ENCODE measurements at regions not wholly inside any gene's neighbourhood (a gene's known extent, or its start where the extent isn't known, plus 50 kb on each side); places are given as distances from the start of the nearest gene placed in this dataset.

DNA sequence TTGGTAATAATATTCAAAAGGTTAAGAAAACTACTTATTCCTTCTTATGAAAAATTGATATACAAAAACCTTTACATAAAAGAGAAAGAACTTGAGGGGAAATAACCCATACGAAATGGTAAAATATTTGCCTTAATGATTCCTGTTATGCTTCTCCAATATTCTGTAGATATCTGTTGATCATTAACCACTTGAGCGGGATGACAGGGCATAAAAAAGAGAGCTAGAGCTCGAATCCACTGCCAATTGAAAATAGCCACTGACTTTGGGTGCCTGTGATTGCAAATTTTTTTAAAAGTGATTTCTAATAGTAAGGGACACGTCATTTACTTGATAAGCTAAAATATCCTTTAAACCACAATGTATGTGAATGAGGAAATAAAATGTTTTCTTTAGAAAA, 188.1 kb downstream of the MOXD1 start:
- Mint-ChIP-seq H3K27ac (ENCODE audit: unreplicated experiment) (no peak overlapping the region), H3K4me1 (ENCODE audit: unreplicated experiment) (peaks cover 2% of the 10 kb centered on the region), H3K36me3 (ENCODE audit: unreplicated experiment) (no peaks in the 10 kb centered on the region), H3K27me3 (ENCODE audit: unreplicated experiment) (no peaks in the 10 kb centered on the region), H3K4me3 (ENCODE audit: unreplicated experiment) (no peak overlapping the region), H3K9me3 (ENCODE audit: unreplicated experiment) (no peaks in the 10 kb centered on the region)
- no peak for DNase-seq (ENCODE audit: extremely low spot score, unreplicated experiment)
- TF ChIP-seq, protein P1, sequence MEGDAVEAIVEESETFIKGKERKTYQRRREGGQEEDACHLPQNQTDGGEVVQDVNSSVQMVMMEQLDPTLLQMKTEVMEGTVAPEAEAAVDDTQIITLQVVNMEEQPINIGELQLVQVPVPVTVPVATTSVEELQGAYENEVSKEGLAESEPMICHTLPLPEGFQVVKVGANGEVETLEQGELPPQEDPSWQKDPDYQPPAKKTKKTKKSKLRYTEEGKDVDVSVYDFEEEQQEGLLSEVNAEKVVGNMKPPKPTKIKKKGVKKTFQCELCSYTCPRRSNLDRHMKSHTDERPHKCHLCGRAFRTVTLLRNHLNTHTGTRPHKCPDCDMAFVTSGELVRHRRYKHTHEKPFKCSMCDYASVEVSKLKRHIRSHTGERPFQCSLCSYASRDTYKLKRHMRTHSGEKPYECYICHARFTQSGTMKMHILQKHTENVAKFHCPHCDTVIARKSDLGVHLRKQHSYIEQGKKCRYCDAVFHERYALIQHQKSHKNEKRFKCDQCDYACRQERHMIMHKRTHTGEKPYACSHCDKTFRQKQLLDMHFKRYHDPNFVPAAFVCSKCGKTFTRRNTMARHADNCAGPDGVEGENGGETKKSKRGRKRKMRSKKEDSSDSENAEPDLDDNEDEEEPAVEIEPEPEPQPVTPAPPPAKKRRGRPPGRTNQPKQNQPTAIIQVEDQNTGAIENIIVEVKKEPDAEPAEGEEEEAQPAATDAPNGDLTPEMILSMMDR (IDR thresholded peaks at IDR 0.05) = no peak

DNA sequence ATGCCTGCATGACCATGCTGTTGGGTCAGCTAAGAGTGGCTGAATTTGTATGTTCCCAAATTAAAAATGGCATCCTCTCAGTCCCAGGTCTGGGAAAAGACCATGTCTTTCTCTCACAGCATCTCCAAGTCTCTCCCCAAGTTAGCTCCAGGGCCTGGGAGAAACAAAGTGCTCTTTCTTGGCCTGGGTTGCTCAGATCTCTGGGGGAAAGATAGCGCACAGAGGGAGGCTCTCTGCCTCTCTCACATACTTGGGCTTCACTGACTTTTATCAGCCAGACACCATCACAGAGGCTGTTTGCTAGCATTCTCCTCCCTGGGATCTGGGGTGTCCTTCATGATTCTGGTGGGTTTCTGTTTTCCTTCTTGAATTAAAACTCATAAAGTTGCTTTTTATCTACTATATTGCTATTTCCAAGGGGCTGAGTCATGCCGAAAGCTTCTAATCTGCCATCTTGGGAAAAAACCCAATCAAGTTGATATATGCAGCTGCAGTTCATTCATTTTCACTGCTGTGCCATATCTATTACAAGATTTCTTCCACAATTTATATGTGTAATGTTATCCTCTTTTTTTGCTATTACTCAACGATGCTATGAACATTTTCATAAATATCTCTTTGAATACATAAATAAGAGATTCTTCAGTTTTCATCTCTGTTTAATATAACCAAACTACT, 190.2 kb downstream of the MOXD1 start:
- Mint-ChIP-seq H3K4me1 (ENCODE audit: unreplicated experiment) (no peaks in the 10 kb centered on the region), H3K27ac (ENCODE audit: unreplicated experiment) (no peak overlapping the region), H3K4me3 (ENCODE audit: unreplicated experiment) (no peak overlapping the region), H3K9me3 (ENCODE audit: unreplicated experiment) (no peaks in the 10 kb centered on the region), H3K36me3 (ENCODE audit: unreplicated experiment) (no peaks in the 10 kb centered on the region), H3K27me3 (ENCODE audit: unreplicated experiment) (no peaks in the 10 kb centered on the region)
- TF ChIP-seq, protein P1 (IDR thresholded peaks at IDR 0.05) = no peak
- no peak for DNase-seq (ENCODE audit: extremely low spot score, unreplicated experiment)

DNA sequence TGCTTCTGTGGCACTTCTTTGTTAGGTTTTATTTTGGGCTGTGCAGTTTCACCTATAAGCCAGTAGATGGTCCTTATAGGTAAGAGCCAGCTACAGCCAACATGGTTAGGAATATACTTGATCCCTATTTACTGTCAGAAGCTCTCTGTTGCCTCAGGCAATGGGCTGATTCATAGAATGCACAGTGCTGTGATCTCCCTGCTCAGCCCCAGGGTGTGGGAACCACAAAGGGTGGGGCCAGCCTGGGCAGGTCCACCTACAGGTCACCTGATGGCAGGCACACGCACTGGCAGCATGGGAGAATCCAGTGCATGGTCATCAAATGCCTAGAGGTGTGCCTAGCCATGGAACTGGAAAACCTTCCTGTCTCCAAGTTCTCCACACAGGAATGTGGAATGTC, 191.9 kb downstream of the MOXD1 start:
- TF ChIP-seq, protein P1 (IDR thresholded peaks at IDR 0.05) = no peak
- Mint-ChIP-seq H3K9me3 (ENCODE audit: unreplicated experiment) (no peaks in the 10 kb centered on the region), H3K27ac (ENCODE audit: unreplicated experiment) (no peak overlapping the region), H3K4me3 (ENCODE audit: unreplicated experiment) (no peak overlapping the region), H3K27me3 (ENCODE audit: unreplicated experiment) (no peaks in the 10 kb centered on the region), H3K36me3 (ENCODE audit: unreplicated experiment) (no peaks in the 10 kb centered on the region), H3K4me1 (ENCODE audit: unreplicated experiment) (peaks cover 6% of the 10 kb centered on the region)
- no peak for DNase-seq (ENCODE audit: extremely low spot score, unreplicated experiment)

DNA sequence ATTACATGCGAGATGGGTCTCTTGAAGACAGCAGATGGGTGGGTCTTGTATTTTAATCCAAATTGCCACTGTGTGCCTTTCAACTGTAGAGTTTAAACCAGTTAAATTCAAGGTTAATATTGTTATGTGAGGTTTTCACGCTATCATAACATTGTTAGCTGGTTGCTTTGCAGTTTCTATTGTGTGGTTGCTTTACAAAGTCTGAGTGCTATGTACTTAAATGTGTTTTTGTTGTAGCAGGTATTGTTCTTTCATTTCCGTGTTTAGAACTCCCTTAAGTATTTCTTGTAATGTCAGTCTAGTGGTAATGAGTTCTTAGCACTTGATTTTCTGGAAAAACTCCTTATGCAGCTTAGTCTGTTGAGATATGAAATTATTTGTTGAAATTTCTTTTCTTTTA, 193.3 kb downstream of the MOXD1 start:
- Mint-ChIP-seq H3K27me3 (ENCODE audit: unreplicated experiment) (no peaks in the 10 kb centered on the region), H3K9me3 (ENCODE audit: unreplicated experiment) (no peaks in the 10 kb centered on the region), H3K36me3 (ENCODE audit: unreplicated experiment) (no peaks in the 10 kb centered on the region), H3K4me3 (ENCODE audit: unreplicated experiment) (no peak overlapping the region), H3K4me1 (ENCODE audit: unreplicated experiment) (peaks cover 14% of the 10 kb centered on the region), H3K27ac (ENCODE audit: unreplicated experiment) (no peak overlapping the region)
- DNase-seq (ENCODE audit: extremely low spot score, unreplicated experiment) = no peak
- TF ChIP-seq, protein P1 (IDR thresholded peaks at IDR 0.05) = no peak

DNA sequence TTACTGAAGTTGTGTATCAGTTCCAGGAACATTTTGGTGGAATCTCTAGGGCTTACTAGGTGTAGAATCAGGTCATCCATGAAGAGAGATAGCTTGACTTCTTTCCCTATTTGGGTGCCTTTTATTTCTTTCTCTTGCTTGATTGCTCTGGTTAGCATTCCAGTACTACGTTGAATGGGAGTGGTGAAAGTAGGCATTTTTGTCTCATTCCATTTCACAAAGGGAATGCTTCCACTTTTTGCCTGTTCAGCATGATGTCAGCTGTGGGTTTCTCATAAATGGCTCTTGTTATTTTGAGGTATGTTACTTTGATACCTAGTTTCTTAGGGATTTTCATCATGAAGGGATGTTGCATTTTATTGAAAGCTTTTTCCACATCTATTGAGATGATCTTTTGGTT, 195.3 kb downstream of the MOXD1 start:
- H3K27me3 Mint-ChIP-seq (ENCODE audit: unreplicated experiment) = no peaks in the 10 kb centered on the region
- DNase-seq (ENCODE audit: extremely low spot score, unreplicated experiment) = no peak

More for the DNA sequence above, 195.3 kb downstream of the MOXD1 start:
- Mint-ChIP-seq H3K9me3 (ENCODE audit: unreplicated experiment) (no peaks in the 10 kb centered on the region), H3K4me3 (ENCODE audit: unreplicated experiment) (no peak overlapping the region), H3K4me1 (ENCODE audit: unreplicated experiment) (peaks cover 27% of the 10 kb centered on the region), H3K27ac (ENCODE audit: unreplicated experiment) (no peak overlapping the region), H3K36me3 (ENCODE audit: unreplicated experiment) (no peaks in the 10 kb centered on the region)
- TF ChIP-seq, protein P1 (IDR thresholded peaks at IDR 0.05) = no peak
